ENCODE measurements at regions not wholly inside any gene's neighbourhood (a gene's known extent, or its start where the extent isn't known, plus 50 kb on each side); places are given as distances from the start of the nearest gene placed in this dataset.
A peak's percentile ranks its signal among the peaks of the same experiment; 100 is the strongest.

GRCh38 chr2:185245216-185245615 lies 493.4 kb upstream of the FSIP2 start:
- BruUV-seq (replicated peaks) = no TSS peak
- intact Hi-C loops (cut with micrococcal nuclease; ENCODE audit: unreplicated experiment) = no loop called here
- no peak for TF ChIP-seq CTCF (IDR thresholded peaks at IDR 0.05; ENCODE audit: unreplicated experiment)
- peaks cover 7% of the 10 kb centered on the region for H3K9me3 Mint-ChIP-seq (ENCODE audit: low read depth, unreplicated experiment)
- H3K27ac Mint-ChIP-seq (ENCODE audit: unreplicated experiment) = no peak overlapping the region
- no peaks in the 10 kb centered on the region for H3K27me3 Mint-ChIP-seq (ENCODE audit: unreplicated experiment)
- H3K4me3 Mint-ChIP-seq (ENCODE audit: low read depth, unreplicated experiment) = no peak overlapping the region
- no peaks in the 10 kb centered on the region for H3K36me3 Mint-ChIP-seq (ENCODE audit: insufficient read depth, unreplicated experiment)
- CTCF ChIA-PET = no interaction called here
- no peak for DNase-seq
- peaks cover 16% of the 10 kb centered on the region for H3K4me1 Mint-ChIP-seq (ENCODE audit: low read depth, unreplicated experiment)

GRCh38 chr2:185245806-185246205 lies 492.8 kb upstream of the FSIP2 start:
- CTCF ChIA-PET = no interaction called here
- no peaks in the 10 kb centered on the region for H3K36me3 Mint-ChIP-seq (ENCODE audit: insufficient read depth, unreplicated experiment)
- peaks cover 7% of the 10 kb centered on the region for H3K9me3 Mint-ChIP-seq (ENCODE audit: low read depth, unreplicated experiment)
- H3K27ac Mint-ChIP-seq (ENCODE audit: unreplicated experiment) = no peak overlapping the region
- TF ChIP-seq CTCF (IDR thresholded peaks at IDR 0.05; ENCODE audit: unreplicated experiment) = no peak
- intact Hi-C loops (cut with micrococcal nuclease; ENCODE audit: unreplicated experiment) = no loop called here
- BruUV-seq (replicated peaks) = no TSS peak
- H3K4me3 Mint-ChIP-seq (ENCODE audit: low read depth, unreplicated experiment) = no peak overlapping the region
- no peak for DNase-seq
- H3K27me3 Mint-ChIP-seq (ENCODE audit: unreplicated experiment) = no peaks in the 10 kb centered on the region
- H3K4me1 Mint-ChIP-seq (ENCODE audit: low read depth, unreplicated experiment) = peaks cover 16% of the 10 kb centered on the region

- CTCF ChIA-PET = interaction anchor here (0.7 kb wide), 1 partner anchor 67 kb away, joined by 3 read pairs; no protein-coding TSS in a partner anchor
- no peak for DNase-seq
- intact Hi-C loops (cut with micrococcal nuclease; ENCODE audit: unreplicated experiment) = no loop called here
- TF ChIP-seq CTCF (IDR thresholded peaks at IDR 0.05; ENCODE audit: unreplicated experiment) = no peak
- BruUV-seq (replicated peaks) = no TSS peak
- H3K4me1 Mint-ChIP-seq (ENCODE audit: low read depth, unreplicated experiment) = peaks cover 16% of the 10 kb centered on the region
- no peak overlapping the region for H3K4me3 Mint-ChIP-seq (ENCODE audit: low read depth, unreplicated experiment)
- no peaks in the 10 kb centered on the region for H3K36me3 Mint-ChIP-seq (ENCODE audit: insufficient read depth, unreplicated experiment)
- H3K27me3 Mint-ChIP-seq (ENCODE audit: unreplicated experiment) = no peaks in the 10 kb centered on the region
- H3K9me3 Mint-ChIP-seq (ENCODE audit: low read depth, unreplicated experiment) = peaks cover 7% of the 10 kb centered on the region
- no peak overlapping the region for H3K27ac Mint-ChIP-seq (ENCODE audit: unreplicated experiment)
These were observed 491.9 kb upstream of the FSIP2 start for GRCh38 chr2:185246717-185247116.

DNA sequence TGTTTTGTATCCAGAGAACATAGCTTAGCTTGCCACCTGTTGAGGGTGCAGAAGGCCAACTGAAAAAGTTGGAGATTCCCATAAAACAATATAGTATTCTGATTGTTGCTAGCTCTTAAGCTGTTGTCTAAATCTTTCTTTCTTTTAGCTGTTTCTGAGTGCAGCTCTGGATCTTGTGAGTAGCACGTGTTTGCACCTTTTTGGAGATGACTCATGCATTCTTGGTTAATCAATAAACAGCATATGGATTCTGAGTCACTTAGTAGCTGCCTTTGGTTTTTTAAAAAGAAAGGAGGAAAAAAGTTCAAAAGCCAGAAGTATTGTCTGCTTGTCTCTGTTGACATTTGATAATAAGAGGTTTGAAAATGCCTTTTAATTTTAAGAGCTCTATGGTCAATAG lies 483.0 kb upstream of the FSIP2 start:
- Mint-ChIP-seq H3K4me1 (ENCODE audit: low read depth, unreplicated experiment) (peaks cover 28% of the 10 kb centered on the region), H3K4me3 (ENCODE audit: low read depth, unreplicated experiment) (no peak overlapping the region), H3K27me3 (ENCODE audit: unreplicated experiment) (no peaks in the 10 kb centered on the region), H3K27ac (ENCODE audit: unreplicated experiment) (peak overlapping the region; percentile 87), H3K9me3 (ENCODE audit: low read depth, unreplicated experiment) (peaks cover 6% of the 10 kb centered on the region), H3K36me3 (ENCODE audit: insufficient read depth, unreplicated experiment) (no peaks in the 10 kb centered on the region)
- CTCF ChIA-PET = interaction anchor here (1.0 kb wide), 1 partner anchor 19 kb away, joined by 4 read pairs; no protein-coding TSS in a partner anchor
- TF ChIP-seq CTCF (IDR thresholded peaks at IDR 0.05; ENCODE audit: unreplicated experiment) = no peak
- peak; percentile 13 for DNase-seq
- BruUV-seq (replicated peaks) = no TSS peak
- intact Hi-C loops (cut with micrococcal nuclease; ENCODE audit: unreplicated experiment) = no loop called here
